HUES64 (cell line): ENCODE measurements at regions not wholly inside any gene's neighbourhood (a gene's known extent, or its start where the extent isn't known, plus 50 kb on each side); places are given as distances from the start of the nearest gene placed in this dataset.
"Not testable (repeated sequence)": the region's sequence is repeated elsewhere in the genome, so short reads cannot be mapped to it uniquely, and the experiment has no call there.

Source experiments
- H3K27ac ChIP-seq: 2 replicates; pipeline ENCODE4 v1.7.0; 2013; ENCODE audit warnings: low read depth, low read length, inconsistent platforms
- H3K27me3 ChIP-seq: 2 replicates; pipeline ENCODE4 v1.6.1; 2013; ENCODE audit warnings: mild to moderate bottlenecking, low read length; ENCODE audit not compliant: insufficient read depth
- H3K36me3 ChIP-seq: 2 replicates; pipeline ENCODE4 v1.6.1; 2013; ENCODE audit warnings: mild to moderate bottlenecking, low read length; ENCODE audit not compliant: insufficient read depth
- H3K4me1 ChIP-seq: 2 replicates; pipeline ENCODE4 v1.6.1; 2013; ENCODE audit warnings: mild to moderate bottlenecking, low read length, moderate library complexity; ENCODE audit not compliant: insufficient read depth
- H3K4me3 ChIP-seq: 2 replicates; pipeline ENCODE4 v1.5.1; 2013; ENCODE audit warnings: mild to moderate bottlenecking, low read length, moderate library complexity
- H3K9ac ChIP-seq: 2 replicates; pipeline ENCODE4 v1.6.1; 2013; ENCODE audit warnings: mild to moderate bottlenecking, low read depth, low read length
- H3K9me3 ChIP-seq: 2 replicates; pipeline ENCODE4 v1.6.1; 2013; ENCODE audit warnings: low read depth, low read length; ENCODE audit not compliant: insufficient read depth
- WGBS: fragments of 150-250, 120-280 bp; methylation state at CpG from one replicate; pipeline ENCODE4 v1.1.7; 2013; ENCODE audit warnings: missing lambda C conversion rate; 5-methylcytosine and 5-hydroxymethylcytosine counted together

DNA sequence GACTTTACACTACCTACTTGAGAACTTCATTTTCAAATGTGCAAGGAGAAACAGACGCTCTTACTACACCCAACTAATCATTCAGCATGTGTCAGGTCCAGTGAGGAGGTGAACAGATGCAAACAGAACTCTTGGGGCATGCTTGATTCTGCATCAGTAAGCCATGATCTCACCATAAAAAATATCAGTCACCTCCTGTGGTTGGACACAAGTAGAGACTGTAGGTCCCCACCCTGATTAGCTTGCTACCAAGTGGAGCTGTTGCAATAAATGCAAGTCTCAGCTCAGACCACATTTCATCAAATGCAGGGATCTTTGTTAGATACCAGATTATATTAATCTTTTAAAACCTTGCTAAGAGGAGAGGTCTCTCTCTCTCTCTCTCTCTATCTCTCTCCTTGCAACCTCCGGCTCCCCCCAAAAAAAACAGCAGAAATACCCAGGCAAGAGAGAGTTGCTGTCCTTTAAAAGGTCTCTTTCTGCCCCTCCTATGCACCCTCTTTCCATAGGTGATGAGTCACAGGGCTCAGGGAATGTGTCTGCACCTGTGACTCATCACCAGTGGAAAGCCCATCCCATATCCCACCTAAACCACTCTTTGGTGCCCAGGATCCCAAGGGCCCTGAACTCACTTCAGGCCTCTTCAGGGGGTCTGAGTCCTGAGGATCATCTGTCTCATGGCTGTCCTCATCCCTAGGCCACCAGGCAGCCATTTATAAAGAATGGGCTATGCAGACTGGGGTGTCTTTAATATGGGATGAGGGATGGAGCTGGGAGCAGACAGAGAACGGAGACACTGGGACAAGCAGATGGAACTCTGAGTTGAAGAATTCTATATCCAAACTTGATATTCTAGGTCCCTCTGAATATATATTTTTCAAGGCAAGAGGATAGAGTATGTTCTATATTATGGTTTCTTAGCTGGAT lies 154.5 kb downstream of the QRSL1 start:
- no peaks in the 10 kb centered on the region for H3K36me3 ChIP-seq
- no peak overlapping the region for H3K9ac ChIP-seq
- no peaks in the 10 kb centered on the region for H3K27me3 ChIP-seq
- WGBS, result 84% methylated on average over 3 of the region's 3 CpGs
- peaks cover 21% of the 10 kb centered on the region for H3K9me3 ChIP-seq
- no peak overlapping the region for H3K27ac ChIP-seq
- no peak overlapping the region for H3K4me3 ChIP-seq
- peaks cover 7% of the 10 kb centered on the region; the same call in 1 of the 2 replicates for H3K4me1 ChIP-seq

DNA sequence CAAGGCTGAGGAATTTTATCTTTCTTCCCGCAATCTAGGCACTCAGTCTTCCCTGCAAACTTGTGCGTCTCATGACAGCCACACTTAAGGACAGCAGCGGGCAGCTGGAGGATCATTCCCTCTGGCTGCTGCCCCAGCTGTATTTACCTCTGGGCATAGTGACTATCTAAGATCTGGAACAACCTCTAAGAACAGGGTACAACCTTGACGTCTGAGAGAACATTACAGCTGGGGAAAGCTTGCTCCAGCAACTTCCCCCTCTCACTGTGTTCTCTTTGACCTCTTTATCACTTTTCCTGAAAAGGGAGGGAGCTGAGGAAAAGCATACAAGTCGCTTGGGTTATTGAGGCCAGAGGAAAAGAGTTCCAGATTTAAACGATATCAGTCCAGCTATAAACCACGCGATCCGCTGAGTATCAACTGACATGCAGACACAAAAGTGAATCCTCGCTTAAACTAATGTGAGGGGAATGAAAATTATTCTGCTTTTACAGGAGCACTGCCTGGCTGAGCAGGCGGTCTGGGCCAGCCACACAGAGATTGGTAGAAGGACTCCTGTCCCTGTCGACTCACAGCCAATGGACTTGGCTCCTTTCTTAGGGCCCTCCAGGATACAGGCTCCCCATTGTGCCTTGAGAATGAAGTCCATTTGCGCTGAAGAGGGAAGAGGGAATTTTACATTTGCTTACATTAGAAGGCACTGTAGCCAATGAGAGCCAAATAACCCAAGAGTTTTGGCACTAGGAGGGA lies 153.3 kb downstream of the QRSL1 start:
- Histone ChIP-seq H3K9ac (no peak overlapping the region), H3K4me3 (no peak overlapping the region), H3K27me3 (no peaks in the 10 kb centered on the region), H3K27ac (no peak overlapping the region), H3K9me3 (peaks cover 26% of the 10 kb centered on the region), H3K4me1 (peaks cover 7% of the 10 kb centered on the region; the same call in 1 of the 2 replicates), H3K36me3 (no peaks in the 10 kb centered on the region)
- WGBS, result 86% methylated on average over 13 of the region's 13 CpGs

DNA sequence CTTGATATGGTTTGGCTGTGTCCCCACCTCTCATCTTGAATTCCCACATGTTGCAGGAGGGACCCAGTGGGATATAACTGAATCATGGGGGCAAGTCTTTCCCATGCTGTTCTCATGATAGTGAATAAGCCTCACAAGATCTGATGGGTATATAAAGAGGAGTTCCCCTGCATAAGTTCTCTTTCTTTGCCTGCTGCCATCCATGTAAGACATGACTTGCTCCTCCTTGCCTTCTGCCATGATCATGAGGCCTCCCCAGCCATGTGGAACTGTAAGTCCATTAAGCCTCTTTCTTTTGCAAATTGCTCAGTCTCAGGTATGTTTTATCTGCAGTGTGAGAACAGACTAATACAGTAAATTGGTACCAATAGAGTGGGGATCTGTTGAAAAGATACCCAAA lies 150.2 kb downstream of the QRSL1 start:
- H3K9ac ChIP-seq, H3K4me1 ChIP-seq, H3K27ac ChIP-seq, H3K27me3 ChIP-seq, H3K4me3 ChIP-seq, H3K36me3 ChIP-seq: not testable (repeated sequence)
- peaks cover 26% of the 10 kb centered on the region for H3K9me3 ChIP-seq

DNA sequence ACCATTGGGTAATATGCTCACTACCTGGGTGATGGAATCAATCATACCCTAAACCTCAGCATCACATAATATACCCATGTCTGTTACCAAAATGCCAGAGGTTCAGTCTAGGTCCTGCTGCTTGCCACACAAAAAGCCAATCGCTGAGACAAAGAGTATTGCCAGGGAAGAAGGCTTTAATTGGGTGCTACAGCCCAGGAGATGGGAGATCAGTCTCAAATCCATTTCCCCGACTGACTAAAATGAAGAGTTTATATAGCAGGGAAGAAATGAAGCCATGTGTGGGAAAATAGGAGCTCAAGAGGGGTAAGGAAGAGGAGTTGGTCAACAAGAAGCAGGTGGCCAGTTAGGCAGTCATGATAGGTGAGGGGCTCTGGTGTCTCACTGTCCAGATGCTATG lies 149.6 kb downstream of the QRSL1 start:
- no peak overlapping the region for H3K27ac ChIP-seq
- WGBS, result 97% methylated on average over 2 of the region's 2 CpGs
- peaks cover 26% of the 10 kb centered on the region for H3K9me3 ChIP-seq
- no peaks in the 10 kb centered on the region for H3K27me3 ChIP-seq
- H3K36me3 ChIP-seq, result no peaks in the 10 kb centered on the region
- peaks cover 7% of the 10 kb centered on the region; the same call in 1 of the 2 replicates for H3K4me1 ChIP-seq
- no peak overlapping the region for H3K4me3 ChIP-seq
- no peak overlapping the region for H3K9ac ChIP-seq

DNA sequence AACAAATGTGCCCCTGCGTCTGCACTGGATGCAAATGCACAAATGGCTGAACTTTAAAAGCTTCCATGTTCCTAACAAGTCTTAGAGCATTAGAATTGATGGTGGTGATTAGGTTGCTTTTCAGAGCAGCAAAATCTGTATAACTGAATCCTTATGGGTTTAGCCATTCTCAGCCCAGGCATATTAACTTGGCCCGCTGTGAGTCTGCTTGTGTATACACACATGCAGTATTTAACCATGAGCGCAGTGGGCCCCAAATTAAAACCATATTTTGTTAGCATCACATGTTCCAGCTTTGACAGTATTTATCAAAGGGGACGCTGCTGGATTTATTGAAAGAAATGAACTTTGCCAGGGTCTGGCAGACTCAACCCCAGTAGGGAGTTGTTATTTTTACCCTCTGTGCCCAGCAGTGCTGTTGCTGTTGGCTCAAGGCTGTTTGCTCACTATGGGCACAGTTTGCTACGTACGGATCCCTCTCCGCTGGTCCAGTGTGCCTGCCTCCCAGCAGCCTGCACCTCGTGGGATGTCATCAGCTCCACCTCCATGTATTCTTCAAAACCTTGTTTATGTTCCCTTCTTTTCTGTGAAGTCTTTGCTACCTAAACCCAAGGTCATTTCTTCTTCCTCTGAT lies 144.7 kb downstream of the QRSL1 start:
- H3K4me3 ChIP-seq, result no peak overlapping the region
- no peak overlapping the region for H3K27ac ChIP-seq
- peaks cover 12% of the 10 kb centered on the region for H3K4me1 ChIP-seq
- H3K27me3 ChIP-seq, result no peaks in the 10 kb centered on the region
- peaks cover 27% of the 10 kb centered on the region for H3K9me3 ChIP-seq
- H3K36me3 ChIP-seq, result no peaks in the 10 kb centered on the region
- no peak overlapping the region for H3K9ac ChIP-seq
- WGBS, result 92% methylated on average over 8 of the region's 8 CpGs

DNA sequence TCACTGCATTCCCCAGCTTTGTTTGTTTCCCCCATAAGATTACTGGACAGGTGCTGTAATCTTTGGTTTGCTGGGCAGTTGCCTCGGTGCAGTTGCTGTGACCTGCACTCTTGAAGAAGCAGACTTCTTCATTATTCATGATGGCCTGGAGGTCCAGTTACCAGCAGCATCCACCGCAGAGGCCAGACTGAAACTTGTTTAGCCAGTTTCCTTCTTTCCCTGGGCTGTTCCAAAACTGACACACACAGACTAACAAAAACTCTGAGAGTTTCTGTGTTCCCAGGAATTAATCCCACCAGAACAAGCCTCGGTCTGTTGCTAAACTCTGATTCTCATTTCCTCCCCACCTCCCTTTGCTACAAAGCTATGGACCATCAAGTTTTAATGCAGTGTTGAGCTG lies 144.1 kb downstream of the QRSL1 start:
- Histone ChIP-seq H3K4me1 (peaks cover 12% of the 10 kb centered on the region), H3K36me3 (no peaks in the 10 kb centered on the region), H3K4me3 (no peak overlapping the region), H3K9me3 (peaks cover 21% of the 10 kb centered on the region), H3K27ac (no peak overlapping the region), H3K27me3 (no peaks in the 10 kb centered on the region), H3K9ac (no peak overlapping the region)
- WGBS, result 84% methylated on average over 3 of the region's 3 CpGs

DNA sequence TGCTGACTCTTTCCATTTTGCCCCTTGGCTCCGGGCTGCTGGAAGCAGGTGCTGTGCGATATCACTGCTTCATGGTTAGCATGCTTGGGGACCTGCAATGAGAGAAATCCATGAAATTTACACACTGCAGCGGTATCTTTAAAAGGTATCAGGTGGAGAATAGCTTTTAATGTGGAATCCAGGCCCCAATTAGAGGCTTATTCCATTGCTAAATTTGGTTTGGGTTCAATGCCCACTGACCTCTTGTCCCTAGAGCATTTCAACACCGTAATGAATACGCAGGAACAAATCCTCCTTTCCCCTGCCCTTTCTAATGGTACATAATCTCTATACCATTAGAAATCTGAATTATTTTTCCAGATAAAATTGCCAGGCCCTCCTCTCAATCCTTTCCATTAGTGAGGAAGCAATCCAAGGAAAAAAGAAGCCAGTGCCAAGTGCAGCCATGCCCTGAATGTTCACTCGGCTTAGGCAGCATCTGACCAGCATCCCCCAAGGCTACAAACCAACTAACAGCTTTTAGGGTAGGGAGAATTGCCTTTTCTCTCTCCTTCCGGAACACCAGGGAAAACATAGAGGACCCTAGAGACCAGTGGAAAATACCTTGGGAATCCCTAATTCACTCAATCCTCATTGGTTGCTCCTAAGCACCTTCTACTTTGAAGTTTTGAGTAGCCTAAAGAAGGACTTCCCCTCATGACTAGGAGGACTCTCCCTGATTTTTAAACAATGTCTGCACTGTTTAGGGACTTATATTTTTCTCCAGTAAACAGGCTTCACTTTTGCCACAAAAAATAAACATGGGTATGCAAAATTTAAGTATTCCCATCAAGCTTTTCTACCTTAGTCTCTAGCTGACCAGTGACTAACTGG lies 143.1 kb downstream of the QRSL1 start:
- Histone ChIP-seq H3K9ac (no peak overlapping the region), H3K27me3 (no peaks in the 10 kb centered on the region), H3K4me1 (peaks cover 12% of the 10 kb centered on the region), H3K9me3 (peaks cover 20% of the 10 kb centered on the region), H3K4me3 (no peak overlapping the region), H3K36me3 (no peaks in the 10 kb centered on the region), H3K27ac (no peak overlapping the region)
- WGBS, result 91% methylated on average over 7 of the region's 7 CpGs

DNA sequence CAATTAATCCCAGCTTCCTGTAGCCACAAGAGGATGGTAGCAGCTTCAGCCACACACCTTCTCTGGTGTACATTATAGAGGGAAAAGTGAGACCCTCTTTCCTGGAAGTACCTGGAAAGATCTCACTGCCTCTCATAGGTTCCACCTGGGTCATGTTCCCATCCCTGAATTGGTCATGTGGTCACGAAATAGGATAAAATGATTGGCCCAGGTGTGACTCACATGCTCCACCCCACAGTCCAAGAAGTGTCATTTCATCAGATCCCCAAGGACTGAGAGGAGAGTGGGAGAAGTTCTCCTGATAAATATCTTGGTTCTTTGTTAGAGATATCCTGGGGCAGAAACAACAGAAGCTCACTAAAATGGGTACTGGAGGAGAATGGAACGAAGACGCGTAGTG lies 142.4 kb downstream of the QRSL1 start:
- Histone ChIP-seq H3K27ac (no peak overlapping the region), H3K4me3 (no peak overlapping the region), H3K36me3 (no peaks in the 10 kb centered on the region), H3K4me1 (peaks cover 12% of the 10 kb centered on the region), H3K27me3 (no peaks in the 10 kb centered on the region), H3K9ac (no peak overlapping the region), H3K9me3 (peaks cover 20% of the 10 kb centered on the region)
- WGBS, result 97% methylated on average over 4 of the region's 4 CpGs

DNA sequence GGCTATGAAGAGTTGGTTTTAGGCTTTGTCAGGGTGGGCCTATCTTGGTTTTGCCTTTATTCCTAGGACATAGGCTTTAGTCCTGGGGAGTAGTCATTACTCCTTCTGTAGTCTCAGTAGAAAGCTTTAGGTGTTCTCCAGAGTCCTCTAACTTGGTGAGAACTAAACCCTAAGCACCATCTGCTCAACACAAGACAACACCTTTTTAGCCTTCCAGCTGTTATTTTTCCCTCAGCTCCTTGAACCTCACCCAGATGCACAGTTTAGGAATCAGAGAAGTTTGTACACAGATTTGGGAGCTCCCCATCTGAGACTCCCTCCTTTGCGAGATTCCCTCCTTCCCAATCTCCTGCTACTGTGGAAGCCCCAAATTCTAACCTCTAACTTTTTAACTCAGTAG lies 141.3 kb downstream of the QRSL1 start:
- Histone ChIP-seq H3K27ac (no peak overlapping the region), H3K9me3 (peaks cover 20% of the 10 kb centered on the region), H3K9ac (no peak overlapping the region), H3K4me3 (no peak overlapping the region), H3K36me3 (no peaks in the 10 kb centered on the region), H3K27me3 (no peaks in the 10 kb centered on the region), H3K4me1 (peaks cover 12% of the 10 kb centered on the region)
- 96% methylated on average over 1 of the region's 1 CpG for WGBS

DNA sequence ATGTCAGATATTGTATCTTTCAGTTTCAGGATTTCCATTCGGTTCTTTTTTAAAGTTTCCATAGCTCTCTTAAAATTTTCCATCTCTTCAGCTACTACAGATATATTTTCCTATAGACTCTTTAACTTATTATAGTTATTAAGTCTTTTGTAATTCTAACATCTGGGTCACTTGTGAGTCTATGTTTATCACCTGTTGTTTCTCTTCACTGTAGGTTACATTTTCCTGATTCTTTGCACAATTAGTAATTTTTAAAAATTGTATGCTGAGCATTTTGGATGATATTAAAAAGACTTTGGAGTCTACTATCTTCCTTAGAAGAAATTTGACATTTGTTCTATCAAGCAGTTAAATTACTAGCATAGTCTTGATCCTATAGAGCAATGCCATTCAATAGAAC lies 140.7 kb downstream of the QRSL1 start:
- Histone ChIP-seq H3K36me3 (no peaks in the 10 kb centered on the region), H3K4me1 (peaks cover 12% of the 10 kb centered on the region), H3K4me3 (no peak overlapping the region), H3K9ac (no peak overlapping the region), H3K27ac (no peak overlapping the region), H3K9me3 (peaks cover 20% of the 10 kb centered on the region), H3K27me3 (no peaks in the 10 kb centered on the region)
- 92% methylated on average over 1 of the region's 1 CpG for WGBS
